C4-2B (cell line): ENCODE measurements at regions not wholly inside any gene's neighbourhood (a gene's known extent, or its start where the extent isn't known, plus 50 kb on each side); places are given as distances from the start of the nearest gene placed in this dataset.

Source experiments
- CTCF ChIP-seq: fragments of 450-650 bp; conservative IDR thresholded peaks from 2 replicates; pipeline ENCODE4 v1.5.1; 2017; ENCODE audit warnings: mild to moderate bottlenecking
- ZFX ChIP-seq: fragments of 450-650 bp; IDR thresholded peaks from 2 replicates; pipeline ENCODE4 v1.6.1; 2017

DNA sequence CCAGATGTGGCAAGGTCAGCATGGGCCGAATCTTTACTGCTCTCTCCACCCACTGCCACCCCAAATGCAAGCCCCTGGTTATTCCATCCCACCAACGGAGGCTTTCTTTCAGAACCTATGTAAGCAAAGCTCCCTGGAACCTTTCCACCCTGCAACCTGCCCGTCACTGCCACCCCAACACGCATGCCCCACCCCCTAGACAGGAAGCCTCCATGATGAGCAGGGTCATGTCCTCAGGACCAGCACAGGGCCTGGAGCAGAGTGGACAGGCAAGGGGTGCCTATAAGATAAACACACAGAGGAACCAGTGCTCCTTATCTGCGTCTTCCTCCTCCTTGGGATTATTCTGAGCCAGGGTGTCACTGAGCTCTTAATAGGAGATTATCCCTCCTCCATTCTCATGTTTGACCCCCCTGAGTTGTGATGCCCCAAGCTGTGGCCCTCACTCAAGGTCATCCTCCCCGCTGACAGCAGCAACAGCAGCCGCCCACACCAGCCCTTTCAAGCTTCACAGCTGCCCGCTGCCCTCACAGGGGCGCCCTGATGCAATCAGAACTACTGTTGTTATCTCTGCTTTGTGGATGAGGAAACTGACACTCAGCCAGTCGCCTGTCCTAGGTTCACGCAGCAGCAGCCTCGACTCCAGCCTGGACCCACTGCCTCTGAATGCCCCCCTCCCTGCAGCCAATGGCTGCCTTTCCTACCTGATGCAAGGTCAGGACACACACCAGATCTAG lies 647.3 kb downstream of the TBC1D22A start:
- no peak for TF ChIP-seq CTCF
- TF ChIP-seq ZFX: no peak
